Endothelial cell of umbilical vein (primary cell): ENCODE measurements at regions not wholly inside any gene's neighbourhood (a gene's known extent, or its start where the extent isn't known, plus 50 kb on each side); places are given as distances from the start of the nearest gene placed in this dataset.

Experiments used
- BruUV-seq: library from RNA; stranded (reverse); fragments of 400-500 nt; replicated peaks from 2 replicates; lab custom pipeline; 2021; lab: Mats Ljungman, UMichigan
- CTCF ChIA-PET: fragments of 300-600, 350-600 bp; sonication (Branson Sonifier 250); formaldehyde crosslinking; loops from one replicate; lab custom pipeline; 2021; ENCODE audit warnings: antibody characterized with exemption, inconsistent platforms; lab: Charles Lee
- POLR2A ChIA-PET: fragments of 300-600, 350-600 bp; sonication (Branson Sonifier 250); formaldehyde crosslinking; loops from one replicate; lab custom pipeline; 2021; ENCODE audit warnings: antibody characterized with exemption, inconsistent platforms; lab: Charles Lee
- DNase-seq: peaks from one replicate; pipeline ENCODE4 v3.0.0-alpha.2; 2011; ENCODE audit warnings: low read depth, low spot score
- FAIRE-seq: peaks from 2 replicates; lab custom pipeline; 2011; peaks lifted over from hg19 to GRCh38; lab: Jason Lieb, UNC
- H2AFZ ChIP-seq: 2 replicates; pipeline ENCODE4 v1.6.0; 2012; ENCODE audit warnings: low read depth, low read length, control low read depth, inconsistent platforms
- H3K27ac ChIP-seq: 2 replicates; pipeline ENCODE4 v1.5.1; 2011; ENCODE audit warnings: low read depth, mild to moderate bottlenecking, control low read depth, low read length, moderate library complexity; ENCODE audit not compliant: insufficient read depth
- H3K27me3 ChIP-seq, 2 experiments: 2 replicates each; pipeline versions ENCODE4 v1.6.0 to v1.6.1; 2011; ENCODE audit warnings: low read length in 2 of 2, mixed read lengths in 1 of 2; ENCODE audit not compliant: control insufficient read depth in 2 of 2, insufficient read depth in 2 of 2
- H3K36me3 ChIP-seq, 2 experiments: 2 replicates in 1 of 2; 3 replicates in 1 of 2; pipeline ENCODE4 v1.5.1; 2011; ENCODE audit warnings: low read length in 2 of 2, mild to moderate bottlenecking in 1 of 2, moderate library complexity in 1 of 2; ENCODE audit not compliant: control insufficient read depth in 2 of 2, insufficient read depth in 2 of 2; ENCODE audit errors: extremely low read depth in 1 of 2
- H3K4me1 ChIP-seq: 3 replicates; pipeline ENCODE4 v1.5.1; 2011; ENCODE audit warnings: mild to moderate bottlenecking, low read length; ENCODE audit not compliant: control insufficient read depth, insufficient read depth; ENCODE audit errors: extremely low read depth
- H3K4me2 ChIP-seq: 2 replicates; pipeline ENCODE4 v1.6.1; 2011; ENCODE audit warnings: low read length, control low read depth, mixed read lengths; ENCODE audit not compliant: insufficient read depth
- H3K4me3 ChIP-seq, 3 experiments: fragments of 200-600 bp in 1 of 3; sonication (generic), shearing (Covaris generic) in 1 of 3; replicated peaks in 1 of 3; 2 replicates each; pipeline ENCODE4 v1.5.1; 2011 to 2016; ENCODE audit warnings: control low read depth in 3 of 3, low read length in 3 of 3, mild to moderate bottlenecking in 2 of 3, inconsistent platforms in 1 of 3, low read depth in 1 of 3, moderate library complexity in 1 of 3; ENCODE audit not compliant: insufficient read depth in 1 of 3
- H3K79me2 ChIP-seq: 2 replicates; pipeline ENCODE4 v1.6.0; 2012; ENCODE audit warnings: low read length, inconsistent platforms; ENCODE audit not compliant: control insufficient read depth, insufficient read depth
- H3K9ac ChIP-seq: replicated peaks from 2 replicates; pipeline ENCODE3; 2011; ENCODE audit warnings: low read length, control low read depth; ENCODE audit not compliant: insufficient read depth; ENCODE audit errors: extremely low read depth
- H3K9me1 ChIP-seq: replicated peaks from 3 replicates; pipeline ENCODE4 v1.6.0; 2011; ENCODE audit warnings: mild to moderate bottlenecking, low read length; ENCODE audit not compliant: control insufficient read depth, insufficient read depth; ENCODE audit errors: extremely low read depth
- H3K9me3 ChIP-seq: replicated peaks from 2 replicates; pipeline ENCODE4 v1.5.1; 2012; ENCODE audit warnings: low read length, inconsistent platforms; ENCODE audit not compliant: control insufficient read depth, insufficient read depth
- H4K20me1 ChIP-seq: replicated peaks from 2 replicates; pipeline ENCODE3; 2011; ENCODE audit warnings: mild to moderate bottlenecking, low read length; ENCODE audit not compliant: control insufficient read depth, insufficient read depth; ENCODE audit errors: extremely low read depth
- CTCF ChIP-seq, 2 donors: IDR thresholded peaks; 1 replicate in 1 of 2; 2 replicates in 1 of 2; pipeline ENCODE4 v1.5.1; 2011; ENCODE audit warnings: low read length in 2 of 2, mild to moderate bottlenecking in 2 of 2, moderate library complexity in 2 of 2, control low read depth in 1 of 2, inconsistent platforms in 1 of 2, low read depth in 1 of 2; ENCODE audit not compliant: insufficient read depth in 1 of 2; ENCODE audit errors: extremely low read depth in 1 of 2
- EZH2 ChIP-seq: IDR thresholded peaks from 2 replicates; pipeline ENCODE4 v1.6.1; 2012; ENCODE audit warnings: borderline replicate concordance, low read depth, mild to moderate bottlenecking, moderate library complexity, low read length, inconsistent platforms; ENCODE audit not compliant: severe bottlenecking
- FOS ChIP-seq: IDR thresholded peaks from 2 replicates; pipeline ENCODE4 v1.6.1; 2011; ENCODE audit warnings: mild to moderate bottlenecking, low read length, moderate library complexity, borderline replicate concordance; ENCODE audit not compliant: insufficient read depth
- GATA2 ChIP-seq: IDR thresholded peaks from 2 replicates; pipeline ENCODE4 v1.7.0; 2011; ENCODE audit warnings: low read depth, mild to moderate bottlenecking, moderate library complexity, mixed read lengths, low read length; ENCODE audit not compliant: insufficient read length, insufficient read depth
- JUN ChIP-seq: IDR thresholded peaks from 2 replicates; pipeline ENCODE4 v1.6.1; 2011; ENCODE audit warnings: borderline replicate concordance, low read depth; ENCODE audit not compliant: insufficient read length, insufficient read depth
- MAX ChIP-seq: IDR thresholded peaks from 2 replicates; pipeline ENCODE4 v1.6.1; 2011; ENCODE audit not compliant: insufficient read depth, insufficient read length
- MYC ChIP-seq: IDR thresholded peaks from one replicate; pipeline ENCODE4 v1.6.1; 2011; ENCODE audit warnings: mild to moderate bottlenecking, low read depth, low read length
- POLR2A ChIP-seq: IDR thresholded peaks from 2 replicates; pipeline ENCODE4 v1.6.1; 2012; ENCODE audit warnings: low read depth, mild to moderate bottlenecking, control low read depth, low read length
- POLR2AphosphoS5 ChIP-seq: IDR thresholded peaks from 2 replicates; pipeline ENCODE4 v1.6.1; 2012; ENCODE audit warnings: low read depth, mild to moderate bottlenecking, control low read depth, low read length, moderate library complexity; ENCODE audit not compliant: insufficient read depth
- dilution Hi-C: fragments of 300-500 bp; cut with MboI; formaldehyde crosslinking; loops from one replicate; pipeline ENCODE4 v1.15.0; 2019; ENCODE audit warnings: low sequenced_read_pairs; ENCODE audit not compliant: extremely low pct_ligation_motif_present
- intact Hi-C: fragments of 100-400 bp; cut with micrococcal nuclease; formaldehyde crosslinking; loops from one replicate; pipeline ENCODE4 v1.10.0; 2022

- Histone ChIP-seq H3K27me3 (no peaks in the 10 kb centered on the region), H2AFZ (no peak overlapping the region), H3K36me3 (no peaks in the 10 kb centered on the region), H3K79me2 (no peaks in the 10 kb centered on the region), H3K4me2 (no peak overlapping the region), H3K4me3 (no peak overlapping the region), H3K4me1 (no peaks in the 10 kb centered on the region), H3K9me1 (no peaks in the 10 kb centered on the region), H3K27ac (no peak overlapping the region), H3K9ac (no peak overlapping the region), H4K20me1 (no peaks in the 10 kb centered on the region), H3K9me3 (no peaks in the 10 kb centered on the region)
- no TSS peak for BruUV-seq
- no peak for DNase-seq
- intact Hi-C loops, result no loop called here
- CTCF ChIA-PET, result no interaction called here
- dilution Hi-C loops, result no loop called here
- no peak for TF ChIP-seq FOS
- TF ChIP-seq MAX, result no peak
- TF ChIP-seq POLR2A, result no peak
- no peak for TF ChIP-seq JUN
- TF ChIP-seq CTCF (IDR thresholded peaks at IDR 0.05; ENCODE audit: extremely low read depth in 1 of 2, insufficient read depth in 1 of 2, low read depth in 1 of 2, low read length in 2 of 2), result no peak
- POLR2A ChIA-PET, result no interaction called here
- FAIRE-seq, result no peak
These were observed 430.2 kb upstream of the KCND2 start for GRCh38 chr7:119842786-119843185.

GRCh38 chr7:119861385-119861784 is 411.6 kb upstream of the KCND2 start:
- TF ChIP-seq JUN (no peak), FOS (no peak), EZH2 (no peak), GATA2 (no peak), MYC (no peak), POLR2AphosphoS5 (no peak), POLR2A (no peak), CTCF (IDR thresholded peaks at IDR 0.05; ENCODE audit: extremely low read depth in 1 of 2, insufficient read depth in 1 of 2, low read depth in 1 of 2, low read length in 2 of 2) (no peak), MAX (no peak)
- Histone ChIP-seq H3K4me1 (no peaks in the 10 kb centered on the region), H3K27ac (no peak overlapping the region), H4K20me1 (no peaks in the 10 kb centered on the region), H3K79me2 (no peaks in the 10 kb centered on the region), H3K4me2 (no peak overlapping the region), H2AFZ (no peak overlapping the region), H3K9ac (no peak overlapping the region), H3K9me3 (no peaks in the 10 kb centered on the region), H3K9me1 (no peaks in the 10 kb centered on the region), H3K27me3 (no peaks in the 10 kb centered on the region), H3K4me3 (no peak overlapping the region), H3K36me3 (no peaks in the 10 kb centered on the region)
- no TSS peak for BruUV-seq
- FAIRE-seq, result no peak
- CTCF ChIA-PET, result no interaction called here
- POLR2A ChIA-PET, result no interaction called here
- intact Hi-C loops (no loop called here), dilution Hi-C loops (no loop called here)
- DNase-seq, result no peak
